HG03521 (cell line): ENCODE measurements at regions not wholly inside any gene's neighbourhood (a gene's known extent, or its start where the extent isn't known, plus 50 kb on each side); places are given as distances from the start of the nearest gene placed in this dataset.

Experiments
- ATAC-seq: cut with Tn5 transposase; IDR thresholded peaks from one replicate; pipeline ENCODE4 v1.9.1; 2021; ENCODE audit warnings: mild to moderate bottlenecking, moderate library complexity; ENCODE audit not compliant: unreplicated experiment

DNA sequence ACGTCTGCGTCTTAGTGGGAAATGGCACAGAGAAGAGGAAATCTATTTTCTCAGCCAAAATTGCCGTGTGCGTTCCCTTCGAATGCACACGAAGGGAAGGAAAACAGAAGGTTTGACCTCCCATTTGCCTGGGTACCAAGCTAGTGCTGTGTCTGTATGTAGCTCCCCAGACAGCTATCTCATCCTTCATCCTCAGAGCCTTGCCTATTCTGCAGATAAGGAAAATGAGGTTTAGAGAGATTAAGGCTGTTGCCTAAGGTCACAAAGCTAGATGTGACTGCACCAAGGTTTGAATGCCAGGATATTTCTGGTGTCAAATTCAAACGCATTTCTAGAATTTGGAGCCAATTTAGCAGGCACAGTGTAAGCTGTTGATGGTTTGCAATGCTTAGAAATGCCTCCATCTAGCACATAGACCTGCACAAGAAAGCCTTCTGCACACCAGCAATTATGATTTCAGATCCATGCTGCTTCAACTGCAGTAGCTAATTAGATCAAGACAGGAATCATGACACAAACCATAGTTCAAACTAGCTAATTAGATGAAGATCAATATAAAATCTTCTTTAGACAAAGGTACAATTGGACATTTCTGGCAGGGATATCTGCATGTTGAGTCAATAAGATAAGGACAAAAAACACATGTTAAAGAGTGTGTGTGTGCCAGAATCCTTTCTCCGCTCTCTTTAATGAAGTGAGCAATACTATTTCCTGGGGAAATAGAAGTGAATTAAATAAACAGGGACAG, 115.1 kb downstream of the CMPK2 start:
- no peak for ATAC-seq

DNA sequence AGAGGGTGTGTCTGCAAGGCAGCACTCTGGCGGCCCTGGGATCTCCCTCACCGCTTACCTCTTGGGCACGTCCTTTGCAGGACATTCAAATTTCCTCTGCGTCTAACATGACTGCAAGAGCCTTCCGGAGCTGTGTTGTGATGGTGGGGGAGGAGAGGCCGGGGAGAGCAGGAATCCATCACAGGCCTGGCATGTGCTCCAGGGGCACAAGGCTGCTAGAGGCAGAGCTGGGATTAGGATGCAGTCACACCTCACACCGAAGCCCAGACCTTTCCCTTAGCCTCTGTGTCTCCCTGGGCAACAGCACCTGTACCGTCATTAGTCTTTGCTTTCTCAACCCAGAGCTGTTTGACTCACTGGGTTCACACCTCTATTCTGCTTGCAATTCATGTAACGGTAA, 111.3 kb downstream of the CMPK2 start:
- no peak for ATAC-seq

DNA sequence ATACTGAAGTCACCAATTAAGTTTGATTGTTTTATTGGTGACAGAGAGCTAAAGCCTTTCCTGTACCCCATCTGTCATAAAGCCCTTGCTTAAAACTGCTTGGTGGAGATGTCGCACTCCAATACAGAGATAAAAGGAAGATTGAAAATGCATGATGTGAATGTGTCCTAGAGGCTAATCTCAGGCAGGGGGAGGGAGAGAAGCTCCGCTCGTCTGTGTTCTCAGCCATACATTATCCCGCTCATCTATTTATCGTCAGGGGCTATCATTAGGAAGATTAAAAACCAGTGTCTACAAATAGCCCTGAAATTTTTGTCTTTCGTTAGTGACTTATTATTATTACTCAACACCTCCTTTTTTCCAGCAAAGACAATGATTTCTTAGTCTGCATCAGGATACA, 110.3 kb downstream of the CMPK2 start:
- ATAC-seq: no peak

DNA sequence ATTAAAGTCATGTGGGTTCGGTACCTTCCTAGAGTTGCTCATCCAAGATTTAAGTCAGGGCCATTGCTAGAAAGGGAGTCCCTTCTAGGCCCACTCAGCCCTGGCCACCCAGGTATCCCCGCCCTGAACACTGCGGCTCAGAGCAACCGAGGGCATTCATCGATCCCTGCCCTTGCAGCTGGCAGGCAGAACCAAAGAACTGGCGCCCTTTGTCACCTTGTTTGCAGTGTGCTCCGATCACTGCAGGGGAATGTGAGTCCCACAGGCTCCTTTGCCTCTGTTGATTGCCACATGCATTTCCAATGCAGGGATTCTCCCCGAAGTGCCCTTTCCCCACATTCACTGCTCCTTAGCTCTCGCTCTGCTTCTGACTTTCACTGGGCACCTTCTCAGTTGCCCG, 108.5 kb downstream of the CMPK2 start:
- ATAC-seq: no peak

DNA sequence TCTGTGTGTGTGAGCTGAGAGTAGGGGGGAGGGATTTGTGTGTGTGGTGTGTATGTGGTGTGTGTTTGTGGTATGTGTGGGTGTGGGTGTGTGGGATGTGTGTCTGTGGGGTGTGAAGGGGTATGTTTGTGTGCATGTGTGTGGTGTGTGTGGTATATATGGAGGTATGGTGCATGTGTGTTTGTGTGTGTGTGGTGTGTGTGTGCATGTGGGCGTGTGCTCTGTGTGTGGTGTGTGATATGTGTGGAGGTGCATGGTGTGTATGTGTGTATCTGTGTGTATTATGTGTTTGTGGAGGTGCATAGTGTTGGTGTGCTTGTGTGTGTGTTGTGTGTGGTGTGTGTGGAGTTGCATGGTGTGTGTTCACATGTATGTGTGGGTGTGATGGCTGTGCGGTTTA, 106.0 kb downstream of the CMPK2 start:
- no peak for ATAC-seq

DNA sequence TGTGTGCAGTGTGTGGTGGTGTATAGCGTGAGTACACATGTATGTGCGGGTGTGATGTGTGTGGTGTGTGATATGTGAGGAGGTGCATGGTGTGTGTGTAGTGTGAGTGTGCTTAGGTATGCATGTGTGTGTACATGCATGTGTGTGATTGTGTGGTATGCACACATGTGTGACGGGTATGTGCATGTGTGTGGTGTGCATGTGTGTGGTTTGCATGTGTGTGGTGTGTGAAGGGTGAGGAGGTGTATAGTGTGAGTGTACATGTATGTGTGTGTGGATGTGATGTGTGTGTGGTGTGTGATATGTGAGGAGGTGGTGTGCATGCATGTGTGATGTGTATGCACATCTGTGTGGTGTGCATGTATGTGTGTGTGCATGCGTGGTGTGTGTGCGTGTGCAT, 105.6 kb downstream of the CMPK2 start:
- no peak for ATAC-seq

DNA sequence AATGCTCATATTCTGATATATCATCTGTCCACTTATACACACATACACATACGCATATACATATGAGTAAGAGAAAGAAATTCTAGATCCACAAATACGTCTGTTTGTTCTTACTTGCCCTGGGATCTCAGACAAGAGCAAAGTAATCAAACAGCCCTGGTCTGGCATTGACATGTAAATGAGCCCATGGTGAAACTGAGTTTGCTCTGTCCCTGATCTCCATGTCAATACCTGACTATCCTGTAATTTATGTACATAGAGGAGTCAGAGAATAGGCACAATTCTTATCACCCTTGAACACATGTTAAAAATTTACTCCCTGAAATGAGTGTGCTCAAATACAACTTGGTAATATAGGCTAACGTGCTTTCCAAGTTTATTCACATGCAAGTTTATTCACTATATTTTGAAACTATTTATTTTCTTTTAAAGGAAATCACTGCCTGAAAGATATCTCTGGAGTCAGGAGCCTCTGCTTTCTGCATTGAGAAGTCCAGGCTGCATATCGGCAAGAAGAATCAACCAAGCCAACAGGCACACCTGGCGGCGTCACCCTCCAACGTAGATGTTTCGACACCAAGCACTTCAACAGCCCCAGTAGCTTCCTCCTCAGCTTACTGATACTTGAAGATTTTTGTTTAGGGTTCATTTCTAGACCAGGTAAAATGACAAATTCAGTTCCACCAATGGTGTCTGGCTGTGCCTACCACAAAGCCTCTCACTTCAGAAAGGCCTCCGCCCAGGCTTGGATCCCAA, 100.6 kb downstream of the CMPK2 start:
- ATAC-seq: no peak

DNA sequence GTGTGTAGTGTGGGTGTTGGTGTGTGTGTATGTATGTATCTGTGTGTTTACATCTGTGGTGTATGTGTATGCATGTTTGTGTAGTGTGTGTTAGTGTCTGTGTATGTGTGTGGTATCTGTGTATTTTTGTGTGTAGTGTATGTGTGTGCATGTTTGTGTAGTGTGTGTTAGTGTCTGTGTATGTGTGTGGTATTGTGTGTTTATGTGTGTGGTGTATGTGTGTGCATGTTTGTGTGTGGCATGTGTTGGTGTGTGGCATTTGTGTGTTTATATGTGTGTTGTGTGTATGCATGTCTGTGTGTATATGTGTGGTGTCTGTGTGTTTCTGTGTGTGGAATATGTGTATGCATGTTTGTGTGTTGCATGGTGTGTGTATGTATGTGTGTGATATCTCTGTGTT, 96.4 kb downstream of the CMPK2 start:
- no peak for ATAC-seq

DNA sequence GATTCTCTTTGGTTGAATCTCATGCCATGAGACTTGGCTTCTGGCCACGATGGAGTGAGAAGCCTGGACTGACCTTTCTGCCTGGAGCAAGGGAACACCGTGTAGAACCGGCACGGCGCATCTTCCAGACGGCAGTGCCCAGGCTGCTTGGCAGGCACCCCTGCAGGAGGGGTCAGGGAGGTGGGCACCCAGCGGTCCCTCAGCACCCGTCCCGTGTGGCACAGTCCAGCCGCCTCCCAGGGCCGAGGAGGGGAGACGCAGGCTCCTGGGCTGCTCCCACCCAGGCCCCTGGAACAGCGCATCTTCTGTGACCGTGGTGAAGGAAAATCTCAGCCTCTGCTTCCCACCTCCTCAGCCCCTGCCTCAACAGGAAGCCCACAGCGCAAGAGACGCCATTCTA, 95.7 kb downstream of the CMPK2 start:
- no peak for ATAC-seq

DNA sequence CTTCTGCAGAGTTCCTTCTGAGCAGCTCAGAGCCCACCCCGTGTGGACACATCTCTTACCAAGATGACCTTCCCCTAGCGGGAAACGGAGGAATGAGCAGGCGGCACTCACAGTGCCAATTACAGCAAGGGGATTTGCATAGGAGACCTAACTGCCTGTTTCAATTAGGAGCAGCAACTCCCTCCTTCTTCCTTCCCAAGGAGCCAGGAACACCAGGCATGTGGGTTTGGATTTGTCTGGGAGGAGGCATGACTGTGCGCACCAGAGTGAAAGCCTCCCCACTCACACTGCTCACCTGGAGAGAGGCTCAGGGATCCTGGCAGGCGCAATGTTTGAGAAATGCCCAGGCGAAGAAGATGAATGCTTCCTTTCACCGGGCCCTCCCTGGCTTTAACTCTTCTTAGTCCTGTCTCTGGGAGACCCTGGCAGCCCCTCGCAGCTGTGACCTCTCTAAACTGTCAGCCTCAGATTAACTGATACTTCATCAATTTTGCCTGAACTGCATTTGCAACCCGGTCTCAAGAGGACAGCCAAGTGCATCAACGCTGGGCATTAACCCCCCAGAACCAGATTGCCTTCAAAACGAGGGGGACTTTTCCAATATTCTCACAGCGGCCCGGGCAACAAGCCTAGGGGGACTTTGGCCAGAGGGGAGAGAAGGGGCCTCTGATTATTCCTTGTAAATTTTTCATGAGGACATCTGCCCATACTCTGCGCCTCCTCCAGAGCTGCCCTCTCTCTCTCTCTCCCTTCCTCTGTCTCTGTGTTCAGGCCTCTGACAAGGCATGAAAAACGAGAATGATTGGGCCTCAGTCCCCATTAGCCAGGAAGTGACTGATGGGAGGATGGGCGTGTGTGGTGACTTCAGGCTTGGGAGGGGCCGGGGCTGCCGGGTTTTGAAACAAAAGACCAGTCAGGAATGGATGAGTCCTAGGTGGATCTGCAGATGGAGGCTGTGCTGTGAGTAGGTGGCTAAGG, 93.8 kb downstream of the CMPK2 start:
- ATAC-seq: no peak

DNA sequence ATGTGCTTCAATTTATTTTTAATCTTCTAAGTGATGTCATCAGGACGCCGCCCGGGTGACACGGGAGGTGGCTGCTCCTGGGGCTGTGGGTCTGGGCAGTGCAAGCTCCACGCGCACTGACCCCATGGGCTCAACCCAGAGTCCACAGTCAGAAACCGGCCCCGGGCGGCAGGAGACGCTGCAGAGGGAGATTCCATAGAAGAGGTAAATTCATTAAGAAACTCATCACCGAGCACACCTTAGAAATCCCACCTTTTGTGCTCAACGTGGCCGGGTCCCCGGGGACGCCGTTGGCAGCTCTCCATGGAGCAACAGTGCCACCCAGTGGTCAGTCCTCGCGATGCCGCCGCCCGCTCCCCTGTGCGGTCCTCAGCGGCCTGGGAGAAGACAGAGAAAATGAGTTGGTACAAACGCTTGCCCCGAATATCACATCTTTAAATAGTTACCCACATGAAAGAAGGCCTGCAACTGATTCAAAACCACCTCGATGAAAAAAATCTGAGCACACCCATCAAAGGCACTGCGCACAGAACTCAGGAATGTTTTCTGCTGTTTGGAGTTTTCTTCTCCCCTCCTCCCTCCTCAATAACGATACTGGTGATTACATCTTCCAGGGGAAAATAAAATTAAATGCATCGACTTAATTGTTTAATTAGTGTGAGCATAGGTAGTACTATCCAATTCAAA, 92.6 kb downstream of the CMPK2 start:
- peak; percentile 83 for ATAC-seq

DNA sequence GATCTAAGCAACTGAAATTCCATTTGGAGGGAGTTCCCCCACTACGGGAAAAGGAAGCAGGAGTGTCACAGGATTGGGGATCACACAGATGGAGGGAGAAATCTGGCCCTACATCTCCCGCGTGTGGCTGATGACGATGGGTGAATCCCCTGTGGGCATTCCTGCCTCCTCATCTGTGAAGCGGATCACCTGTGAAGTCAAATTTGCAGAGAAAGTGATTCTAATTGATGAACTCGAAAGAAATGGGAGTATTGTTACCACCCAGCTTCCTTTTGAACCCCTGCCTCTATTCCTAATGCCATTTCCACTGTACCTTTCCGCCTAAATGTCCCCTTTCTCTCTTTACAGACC, 92.0 kb downstream of the CMPK2 start:
- ATAC-seq: no peak

DNA sequence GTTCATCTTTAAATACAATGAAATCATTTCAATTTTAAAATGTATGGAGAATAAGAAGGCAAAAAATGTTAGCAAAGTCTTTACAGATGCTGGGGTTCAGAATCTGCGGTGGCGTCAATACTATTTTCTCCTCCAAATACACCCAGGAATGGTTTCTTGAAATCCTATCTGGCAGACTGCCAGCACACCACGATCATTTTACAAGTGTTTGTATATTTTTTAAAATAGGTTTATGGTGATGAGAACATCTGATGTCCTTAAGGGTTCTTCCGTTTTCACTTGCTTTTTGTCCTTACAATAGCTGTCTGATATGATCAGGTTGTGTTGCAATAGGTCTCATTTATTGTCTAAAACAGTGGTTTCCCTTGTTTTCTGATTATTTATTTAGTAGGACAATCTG, 89.6 kb downstream of the CMPK2 start:
- ATAC-seq: no peak

DNA sequence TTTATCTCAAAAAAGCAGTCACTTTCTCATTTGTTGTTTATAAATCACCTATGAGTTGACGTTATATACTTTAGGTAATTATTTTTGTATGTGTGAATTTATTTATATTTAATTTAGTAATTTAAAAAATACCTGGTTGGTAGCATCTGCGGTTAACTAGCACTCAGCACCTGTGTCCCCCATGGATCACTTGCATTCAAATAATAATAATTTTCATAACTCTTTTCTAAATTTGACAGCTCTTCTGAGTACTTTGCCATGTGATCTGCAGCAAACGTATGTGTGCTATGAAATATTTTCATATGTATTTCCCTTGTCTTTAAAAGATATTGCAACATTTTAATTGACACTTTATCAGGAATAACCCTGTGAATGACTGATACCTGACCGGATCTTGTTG, 88.1 kb downstream of the CMPK2 start:
- ATAC-seq: no peak

DNA sequence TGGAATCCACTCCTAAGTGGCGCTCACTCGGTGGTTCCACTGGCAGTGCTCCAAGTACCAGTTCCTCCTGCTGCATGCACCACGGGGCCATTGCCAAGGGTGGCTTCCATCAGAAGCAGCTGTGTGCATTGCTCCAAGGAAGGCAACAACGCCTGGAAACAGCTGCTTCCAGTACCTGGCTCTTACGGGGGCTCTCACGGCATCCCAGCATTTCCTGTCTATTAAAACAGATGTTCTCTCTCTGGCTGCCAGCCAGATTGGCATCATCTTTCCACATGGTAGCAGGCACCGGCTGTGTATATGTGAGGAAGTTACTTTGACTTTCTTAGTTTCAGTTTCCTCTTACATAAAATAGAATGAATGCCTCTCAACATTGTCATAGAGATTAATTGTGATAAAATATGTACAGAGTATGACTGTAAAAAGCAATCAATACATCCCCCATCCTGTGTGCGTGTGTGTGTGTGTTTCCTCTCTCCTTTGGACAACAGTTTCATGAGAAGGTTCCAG, 84.9 kb downstream of the CMPK2 start:
- no peak for ATAC-seq

DNA sequence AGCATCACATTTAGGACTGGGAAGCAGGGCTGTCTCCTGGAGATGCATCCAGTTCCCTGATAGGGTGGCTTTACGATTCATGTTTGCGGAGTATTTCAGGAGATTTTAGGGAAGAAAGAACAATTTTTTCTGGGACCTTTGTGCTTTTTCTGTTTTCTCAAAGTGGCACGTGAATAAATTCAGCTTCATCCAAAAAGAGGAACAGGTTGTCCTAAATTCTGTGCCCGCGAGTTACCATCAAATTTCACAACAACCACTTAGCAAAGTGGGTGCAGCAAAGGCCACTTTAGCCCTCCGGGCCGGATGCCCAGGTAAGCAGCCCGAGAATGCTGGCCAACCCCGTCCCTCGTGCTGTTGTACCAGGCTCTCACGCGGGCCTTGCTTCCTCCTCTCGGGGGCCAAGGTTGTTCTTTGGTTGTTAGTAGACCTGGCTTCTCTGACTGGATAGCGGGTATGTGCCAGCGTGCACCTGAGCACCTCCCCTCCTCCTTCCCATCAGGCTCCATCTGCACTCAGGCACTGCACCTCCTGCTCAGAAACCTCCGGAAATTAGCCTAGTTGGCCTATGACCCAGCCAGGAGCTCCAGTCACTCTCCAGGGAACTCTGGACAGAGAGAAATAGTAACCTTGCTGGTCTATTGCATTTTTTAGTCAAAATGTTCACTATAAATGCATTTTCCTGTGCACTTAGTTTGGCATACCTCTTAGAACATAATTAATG, 83.0 kb downstream of the CMPK2 start:
- ATAC-seq: no peak

DNA sequence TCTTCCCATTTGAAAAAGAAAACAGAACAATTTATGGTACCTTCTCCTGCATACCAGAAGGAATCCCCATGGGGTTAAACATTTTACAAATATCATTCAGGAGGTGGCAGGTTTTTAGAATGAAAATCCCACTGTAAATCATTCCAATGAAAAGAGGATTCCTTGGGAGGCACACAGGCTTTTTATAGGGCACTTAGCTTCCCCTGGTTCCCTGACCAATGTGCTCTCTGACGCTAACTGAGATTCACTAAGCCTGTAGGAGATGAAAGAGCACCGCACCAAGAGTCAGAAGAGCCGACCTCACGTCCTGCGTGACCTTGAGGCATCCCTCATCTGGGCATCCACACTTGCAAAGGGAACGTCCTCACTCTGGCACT, 82.5 kb downstream of the CMPK2 start:
- ATAC-seq: no peak

DNA sequence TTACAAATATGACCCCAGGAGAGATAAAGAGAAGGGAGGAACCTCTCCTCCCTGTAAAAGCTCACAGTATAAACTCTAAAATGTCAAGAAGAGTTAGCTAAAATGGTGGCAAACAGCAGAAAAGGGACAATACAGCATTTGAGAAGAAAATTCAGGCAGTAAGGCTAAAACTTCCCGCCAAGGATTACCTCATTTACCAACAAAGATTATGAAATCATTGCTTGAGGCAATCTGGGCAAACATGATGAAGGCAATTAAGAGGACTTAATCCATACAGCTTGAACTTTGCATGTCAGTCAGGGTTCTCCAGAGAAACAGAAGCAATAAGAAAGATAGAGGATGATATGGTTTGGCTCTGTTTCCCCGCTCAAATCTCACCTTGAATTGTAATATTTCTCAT, 81.4 kb downstream of the CMPK2 start:
- ATAC-seq: no peak

DNA sequence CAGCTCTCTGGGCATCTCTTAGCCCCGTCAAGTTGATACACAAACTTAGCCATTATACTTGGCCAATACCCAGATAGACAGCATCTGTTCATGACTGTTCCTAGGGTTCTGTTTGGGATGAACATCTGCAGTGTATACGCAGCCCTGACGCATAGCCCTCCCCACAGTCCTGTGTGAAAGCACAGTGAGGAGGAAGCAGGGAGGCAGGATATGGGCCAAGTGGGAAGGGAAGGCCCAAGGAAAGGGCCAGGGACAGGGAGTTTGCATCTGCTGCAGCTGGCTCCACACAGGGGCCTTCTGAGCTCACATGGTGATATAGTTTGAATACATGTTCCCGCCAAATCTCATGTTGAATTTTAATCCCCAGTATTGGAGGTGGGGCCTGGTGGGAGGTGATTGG, 80.2 kb downstream of the CMPK2 start:
- ATAC-seq: no peak

DNA sequence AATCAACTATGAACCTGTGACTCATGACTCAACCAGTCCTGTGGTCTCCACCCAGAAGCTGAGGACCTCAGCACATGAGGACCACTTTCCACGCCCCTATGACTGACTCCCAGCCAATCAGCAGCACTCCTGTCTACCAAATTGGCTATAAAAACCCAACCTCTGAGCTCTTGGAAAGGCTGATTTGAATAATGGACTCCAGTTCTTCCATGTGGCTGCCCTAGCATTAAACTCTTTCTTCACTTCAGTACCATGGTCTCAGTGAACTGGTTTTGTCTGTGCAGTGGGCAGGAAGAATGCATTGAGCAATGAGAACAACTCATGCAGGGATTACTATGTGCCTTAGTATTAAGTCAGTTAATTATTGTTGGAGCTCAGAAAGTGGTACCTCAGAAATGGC, 78.3 kb downstream of the CMPK2 start:
- ATAC-seq: no peak
